ENCODE measurements at regions not wholly inside any gene's neighbourhood (a gene's known extent, or its start where the extent isn't known, plus 50 kb on each side); places are given as distances from the start of the nearest gene placed in this dataset.
"Not testable (repeated sequence)": the region's sequence is repeated elsewhere in the genome, so short reads cannot be mapped to it uniquely, and the experiment has no call there.

GRCh38 chr2:56589194-56589593 lies 405.4 kb downstream of the CCDC85A start:
- no peaks in the 10 kb centered on the region for H3K9me3 ChIP-seq (ENCODE audit: control insufficient read depth, low read length, poor library complexity, severe bottlenecking)
- Mint-ChIP-seq H3K27me3 (no peaks in the 10 kb centered on the region), H3K4me1 (no peaks in the 10 kb centered on the region), H3K36me3 (ENCODE audit: low read depth) (no peaks in the 10 kb centered on the region), H3K27ac (no peak overlapping the region), H3K4me3 (no peak overlapping the region)
- ATAC-seq (no peak), DNase-seq (no peak)

- DNase-seq (no peak), ATAC-seq (no peak)
- no peaks in the 10 kb centered on the region for H3K4me1 Mint-ChIP-seq
- no peaks in the 10 kb centered on the region for H3K9me3 ChIP-seq (ENCODE audit: control insufficient read depth, low read length, poor library complexity, severe bottlenecking)
- H3K4me3 Mint-ChIP-seq = no peak overlapping the region
- H3K36me3 Mint-ChIP-seq (ENCODE audit: low read depth) = no peaks in the 10 kb centered on the region
- no peaks in the 10 kb centered on the region for H3K27me3 Mint-ChIP-seq
- no peak overlapping the region for H3K27ac Mint-ChIP-seq
Measured at GRCh38 chr2:56589835-56590234, 406.0 kb downstream of the CCDC85A start.

- H3K9me3 ChIP-seq (ENCODE audit: control insufficient read depth, low read length, poor library complexity, severe bottlenecking) = no peaks in the 10 kb centered on the region
- Mint-ChIP-seq H3K27ac (no peak overlapping the region), H3K4me1 (no peaks in the 10 kb centered on the region), H3K4me3 (no peak overlapping the region), H3K27me3 (no peaks in the 10 kb centered on the region), H3K36me3 (ENCODE audit: low read depth) (no peaks in the 10 kb centered on the region)
- ATAC-seq = no peak
- no peak for DNase-seq
Measured at GRCh38 chr2:56590611-56591010, 406.8 kb downstream of the CCDC85A start.

GRCh38 chr2:56606086-56606485 lies 422.3 kb downstream of the CCDC85A start:
- H3K27ac Mint-ChIP-seq; DNase-seq; H3K27me3 Mint-ChIP-seq; H3K4me3 Mint-ChIP-seq; H3K36me3 Mint-ChIP-seq (ENCODE audit: low read depth); H3K9me3 ChIP-seq (ENCODE audit: control insufficient read depth, low read length, poor library complexity, severe bottlenecking); ATAC-seq; H3K4me1 Mint-ChIP-seq: not testable (repeated sequence)

GRCh38 chr2:56613254-56613653 lies 429.5 kb downstream of the CCDC85A start:
- Mint-ChIP-seq H3K4me3 (no peak overlapping the region), H3K27ac (no peak overlapping the region), H3K36me3 (ENCODE audit: low read depth) (no peaks in the 10 kb centered on the region), H3K27me3 (no peaks in the 10 kb centered on the region), H3K4me1 (no peaks in the 10 kb centered on the region)
- no peaks in the 10 kb centered on the region for H3K9me3 ChIP-seq (ENCODE audit: control insufficient read depth, low read length, poor library complexity, severe bottlenecking)
- ATAC-seq = no peak
- no peak for DNase-seq

GRCh38 chr2:56613920-56614319 lies 430.1 kb downstream of the CCDC85A start:
- ATAC-seq = no peak
- Mint-ChIP-seq H3K36me3 (ENCODE audit: low read depth) (no peaks in the 10 kb centered on the region), H3K27me3 (no peaks in the 10 kb centered on the region), H3K4me3 (no peak overlapping the region), H3K27ac (no peak overlapping the region), H3K4me1 (no peaks in the 10 kb centered on the region)
- DNase-seq = no peak
- H3K9me3 ChIP-seq (ENCODE audit: control insufficient read depth, low read length, poor library complexity, severe bottlenecking) = no peaks in the 10 kb centered on the region

- Mint-ChIP-seq H3K4me3 (no peak overlapping the region), H3K27me3 (no peaks in the 10 kb centered on the region), H3K27ac (no peak overlapping the region), H3K4me1 (no peaks in the 10 kb centered on the region), H3K36me3 (ENCODE audit: low read depth) (no peaks in the 10 kb centered on the region)
- DNase-seq (no peak), ATAC-seq (no peak)
- H3K9me3 ChIP-seq (ENCODE audit: control insufficient read depth, low read length, poor library complexity, severe bottlenecking) = no peaks in the 10 kb centered on the region
Measured at GRCh38 chr2:56615760-56616159, 432.0 kb downstream of the CCDC85A start.

GRCh38 chr2:56624181-56624580 lies 440.4 kb downstream of the CCDC85A start:
- no peaks in the 10 kb centered on the region for H3K4me1 Mint-ChIP-seq
- no peaks in the 10 kb centered on the region for H3K36me3 Mint-ChIP-seq (ENCODE audit: low read depth)
- no peak overlapping the region for H3K4me3 Mint-ChIP-seq
- ATAC-seq (no peak), DNase-seq (no peak)
- H3K9me3 ChIP-seq (ENCODE audit: control insufficient read depth, low read length, poor library complexity, severe bottlenecking) = no peaks in the 10 kb centered on the region
- no peaks in the 10 kb centered on the region for H3K27me3 Mint-ChIP-seq
- H3K27ac Mint-ChIP-seq = no peak overlapping the region

- Mint-ChIP-seq H3K36me3 (ENCODE audit: low read depth) (no peaks in the 10 kb centered on the region), H3K27ac (no peak overlapping the region), H3K4me3 (no peak overlapping the region), H3K4me1 (no peaks in the 10 kb centered on the region), H3K27me3 (no peaks in the 10 kb centered on the region)
- H3K9me3 ChIP-seq (ENCODE audit: control insufficient read depth, low read length, poor library complexity, severe bottlenecking) = no peaks in the 10 kb centered on the region
- DNase-seq (no peak), ATAC-seq (no peak)
Measured at GRCh38 chr2:56626927-56627326, 443.1 kb downstream of the CCDC85A start.

GRCh38 chr2:56630286-56630685 lies 446.5 kb downstream of the CCDC85A start:
- ATAC-seq = no peak

GRCh38 chr2:56647997-56648396 lies 464.2 kb downstream of the CCDC85A start:
- DNase-seq (no peak), ATAC-seq (no peak)
- no peaks in the 10 kb centered on the region for H3K9me3 ChIP-seq (ENCODE audit: control insufficient read depth, low read length, poor library complexity, severe bottlenecking)
- no peaks in the 10 kb centered on the region for H3K27me3 Mint-ChIP-seq
- H3K27ac Mint-ChIP-seq = no peak overlapping the region
- no peaks in the 10 kb centered on the region for H3K36me3 Mint-ChIP-seq (ENCODE audit: low read depth)
- no peak overlapping the region for H3K4me3 Mint-ChIP-seq
- H3K4me1 Mint-ChIP-seq = no peaks in the 10 kb centered on the region

More at GRCh38 chr2:56630286-56630685, 446.5 kb downstream of the CCDC85A start:
- Mint-ChIP-seq H3K36me3 (ENCODE audit: low read depth) (no peaks in the 10 kb centered on the region), H3K27ac (no peak overlapping the region), H3K4me3 (no peak overlapping the region), H3K4me1 (no peaks in the 10 kb centered on the region), H3K27me3 (no peaks in the 10 kb centered on the region)
- H3K9me3 ChIP-seq (ENCODE audit: control insufficient read depth, low read length, poor library complexity, severe bottlenecking) = no peaks in the 10 kb centered on the region
- no peak for DNase-seq

GRCh38 chr2:56648802-56649201 lies 465.0 kb downstream of the CCDC85A start:
- Mint-ChIP-seq H3K27me3 (no peaks in the 10 kb centered on the region), H3K4me1 (no peaks in the 10 kb centered on the region), H3K36me3 (ENCODE audit: low read depth) (no peaks in the 10 kb centered on the region), H3K4me3 (no peak overlapping the region), H3K27ac (no peak overlapping the region)
- H3K9me3 ChIP-seq (ENCODE audit: control insufficient read depth, low read length, poor library complexity, severe bottlenecking) = no peaks in the 10 kb centered on the region
- ATAC-seq (no peak), DNase-seq (no peak)

GRCh38 chr2:56654936-56655335 lies 471.1 kb downstream of the CCDC85A start:
- no peaks in the 10 kb centered on the region for H3K4me1 Mint-ChIP-seq
- H3K27ac Mint-ChIP-seq = no peak overlapping the region
- H3K36me3 Mint-ChIP-seq (ENCODE audit: low read depth) = no peaks in the 10 kb centered on the region
- ATAC-seq (no peak), DNase-seq (no peak)
- H3K27me3 Mint-ChIP-seq = no peaks in the 10 kb centered on the region
- H3K9me3 ChIP-seq (ENCODE audit: control insufficient read depth, low read length, poor library complexity, severe bottlenecking) = no peaks in the 10 kb centered on the region
- H3K4me3 Mint-ChIP-seq = no peak overlapping the region

- H3K9me3 ChIP-seq (ENCODE audit: control insufficient read depth, low read length, poor library complexity, severe bottlenecking) = no peaks in the 10 kb centered on the region
- no peaks in the 10 kb centered on the region for H3K27me3 Mint-ChIP-seq
- ATAC-seq (no peak), DNase-seq (no peak)
- H3K4me1 Mint-ChIP-seq = no peaks in the 10 kb centered on the region
- no peak overlapping the region for H3K4me3 Mint-ChIP-seq
- H3K27ac Mint-ChIP-seq = no peak overlapping the region
- H3K36me3 Mint-ChIP-seq (ENCODE audit: low read depth) = no peaks in the 10 kb centered on the region
Measured at GRCh38 chr2:56656826-56657225, 473.0 kb downstream of the CCDC85A start.

- DNase-seq (no peak), ATAC-seq (no peak)
- no peaks in the 10 kb centered on the region for H3K9me3 ChIP-seq (ENCODE audit: control insufficient read depth, low read length, poor library complexity, severe bottlenecking)
- no peak overlapping the region for H3K4me3 Mint-ChIP-seq
- no peaks in the 10 kb centered on the region for H3K27me3 Mint-ChIP-seq
- no peaks in the 10 kb centered on the region for H3K36me3 Mint-ChIP-seq (ENCODE audit: low read depth)
- H3K27ac Mint-ChIP-seq = no peak overlapping the region
- no peaks in the 10 kb centered on the region for H3K4me1 Mint-ChIP-seq
Measured at GRCh38 chr2:56666777-56667176, 483.0 kb downstream of the CCDC85A start.

All from T-helper 17 cell (primary cell).